ENCODE measurements at regions not wholly inside any gene's neighbourhood (a gene's known extent, or its start where the extent isn't known, plus 50 kb on each side); places are given as distances from the start of the nearest gene placed in this dataset.

GRCh38 chr4:19615086-19615689 is 636.5 kb upstream of the SLIT2 start:
- TF ChIP-seq POLR2A (IDR thresholded peaks at IDR 0.05; ENCODE audit: low read length) (no peak), GATA1 (IDR thresholded peaks at IDR 0.05; ENCODE audit: low read depth, low read length) (no peak)

Measured in erythroblast (primary cell).